Ishikawa (cell line): ENCODE measurements at regions not wholly inside any gene's neighbourhood (a gene's known extent, or its start where the extent isn't known, plus 50 kb on each side); places are given as distances from the start of the nearest gene placed in this dataset.

ENCODE experiments used
- CREB1 ChIP-seq: IDR thresholded peaks from 2 replicates; pipeline ENCODE4 v1.6.1; 2012; ENCODE audit warnings: low read depth
- EGR1 ChIP-seq: IDR thresholded peaks from 2 replicates; pipeline ENCODE4 v1.6.1; 2012
- FOXM1 ChIP-seq: IDR thresholded peaks from 2 replicates; pipeline ENCODE4 v1.6.1; 2012; ENCODE audit warnings: low read depth, borderline replicate concordance
- MAX ChIP-seq: IDR thresholded peaks from 2 replicates; pipeline ENCODE4 v1.6.1; 2012
- NFIC ChIP-seq: IDR thresholded peaks from 2 replicates; pipeline ENCODE4 v1.6.1; 2012
- RAD21 ChIP-seq: IDR thresholded peaks from 2 replicates; pipeline ENCODE4 v1.6.1; 2012; ENCODE audit warnings: low read depth
- REST ChIP-seq: IDR thresholded peaks from 2 replicates; pipeline ENCODE4 v1.6.1; 2012; ENCODE audit warnings: low read depth, mild to moderate bottlenecking
- TAF1 ChIP-seq: IDR thresholded peaks from 2 replicates; pipeline ENCODE4 v1.6.1; 2012; ENCODE audit warnings: low read depth, mild to moderate bottlenecking
- TCF12 ChIP-seq: IDR thresholded peaks from 2 replicates; pipeline ENCODE4 v1.6.1; 2012; ENCODE audit warnings: low read depth
- TEAD4 ChIP-seq: IDR thresholded peaks from 2 replicates; pipeline ENCODE4 v1.6.1; 2012
- USF1 ChIP-seq: IDR thresholded peaks from 2 replicates; pipeline ENCODE4 v1.6.1; 2012
- YY1 ChIP-seq: IDR thresholded peaks from 2 replicates; pipeline ENCODE4 v1.6.1; 2012; ENCODE audit warnings: low read depth

GRCh38 chr15:98155356-98155755 lies 194.9 kb downstream of the ARRDC4 start:
- TF ChIP-seq NFIC (no peak), RAD21 (no peak), TAF1 (no peak), MAX (no peak), REST (no peak), USF1 (no peak), TEAD4 (no peak), EGR1 (no peak), CREB1 (no peak), YY1 (no peak), FOXM1 (no peak), TCF12 (no peak)
